ENCODE measurements at regions not wholly inside any gene's neighbourhood (a gene's known extent, or its start where the extent isn't known, plus 50 kb on each side); places are given as distances from the start of the nearest gene placed in this dataset.
"Not testable (repeated sequence)": the region's sequence is repeated elsewhere in the genome, so short reads cannot be mapped to it uniquely, and the experiment has no call there.

- no peaks in the 10 kb centered on the region for H3K4me1 Mint-ChIP-seq (ENCODE audit: unreplicated experiment)
- no peak for DNase-seq (ENCODE audit: low spot score)
- TF ChIP-seq, protein P1, sequence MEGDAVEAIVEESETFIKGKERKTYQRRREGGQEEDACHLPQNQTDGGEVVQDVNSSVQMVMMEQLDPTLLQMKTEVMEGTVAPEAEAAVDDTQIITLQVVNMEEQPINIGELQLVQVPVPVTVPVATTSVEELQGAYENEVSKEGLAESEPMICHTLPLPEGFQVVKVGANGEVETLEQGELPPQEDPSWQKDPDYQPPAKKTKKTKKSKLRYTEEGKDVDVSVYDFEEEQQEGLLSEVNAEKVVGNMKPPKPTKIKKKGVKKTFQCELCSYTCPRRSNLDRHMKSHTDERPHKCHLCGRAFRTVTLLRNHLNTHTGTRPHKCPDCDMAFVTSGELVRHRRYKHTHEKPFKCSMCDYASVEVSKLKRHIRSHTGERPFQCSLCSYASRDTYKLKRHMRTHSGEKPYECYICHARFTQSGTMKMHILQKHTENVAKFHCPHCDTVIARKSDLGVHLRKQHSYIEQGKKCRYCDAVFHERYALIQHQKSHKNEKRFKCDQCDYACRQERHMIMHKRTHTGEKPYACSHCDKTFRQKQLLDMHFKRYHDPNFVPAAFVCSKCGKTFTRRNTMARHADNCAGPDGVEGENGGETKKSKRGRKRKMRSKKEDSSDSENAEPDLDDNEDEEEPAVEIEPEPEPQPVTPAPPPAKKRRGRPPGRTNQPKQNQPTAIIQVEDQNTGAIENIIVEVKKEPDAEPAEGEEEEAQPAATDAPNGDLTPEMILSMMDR (IDR thresholded peaks at IDR 0.05; ENCODE audit: unreplicated experiment), result no peak
- peaks cover 4% of the 10 kb centered on the region for H3K27me3 Mint-ChIP-seq (ENCODE audit: unreplicated experiment)
- no peaks in the 10 kb centered on the region for H3K9me3 Mint-ChIP-seq (ENCODE audit: unreplicated experiment)
- peaks cover 5% of the 10 kb centered on the region for H3K36me3 Mint-ChIP-seq (ENCODE audit: low read depth, unreplicated experiment)
- no peak overlapping the region for H3K4me3 Mint-ChIP-seq (ENCODE audit: unreplicated experiment)
- H3K27ac Mint-ChIP-seq (ENCODE audit: unreplicated experiment), result no peak overlapping the region
Measured at GRCh38 chr4:25991340-25991739, 77.3 kb downstream of the SMIM20 start.

GRCh38 chr4:25993395-25994185 lies 79.6 kb downstream of the SMIM20 start:
- DNase-seq (ENCODE audit: low spot score), result peak; percentile 59
- Mint-ChIP-seq H3K27me3 (ENCODE audit: unreplicated experiment) (peaks cover 4% of the 10 kb centered on the region), H3K9me3 (ENCODE audit: unreplicated experiment) (no peaks in the 10 kb centered on the region), H3K27ac (ENCODE audit: unreplicated experiment) (no peak overlapping the region), H3K4me3 (ENCODE audit: unreplicated experiment) (no peak overlapping the region), H3K36me3 (ENCODE audit: low read depth, unreplicated experiment) (peaks cover 5% of the 10 kb centered on the region), H3K4me1 (ENCODE audit: unreplicated experiment) (no peaks in the 10 kb centered on the region)
- TF ChIP-seq, protein P1 (IDR thresholded peaks at IDR 0.05; ENCODE audit: unreplicated experiment), result peak; percentile 68

DNA sequence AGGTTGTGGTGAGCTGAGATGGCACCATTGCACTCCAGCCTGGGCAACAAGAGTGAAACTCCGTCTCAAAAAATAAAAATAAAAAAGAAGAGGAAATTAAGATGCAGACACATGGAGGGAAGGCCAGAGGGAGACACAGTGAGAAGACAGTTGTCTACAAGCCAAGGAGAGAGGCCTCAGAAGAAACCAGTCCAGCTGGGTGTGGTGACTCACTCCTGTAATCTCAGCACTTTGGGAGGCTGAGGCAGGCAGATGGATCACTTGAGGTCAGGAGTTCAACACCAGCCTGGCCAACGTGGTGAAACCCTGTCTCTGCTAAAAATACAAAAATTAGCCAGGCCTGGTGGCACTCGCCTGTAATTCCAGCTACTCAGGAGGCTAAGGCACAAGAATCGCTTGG lies 80.6 kb downstream of the SMIM20 start:
- not testable (repeated sequence) for H3K27me3 Mint-ChIP-seq (ENCODE audit: unreplicated experiment); H3K27ac Mint-ChIP-seq (ENCODE audit: unreplicated experiment); H3K9me3 Mint-ChIP-seq (ENCODE audit: unreplicated experiment); DNase-seq (ENCODE audit: low spot score); H3K4me1 Mint-ChIP-seq (ENCODE audit: unreplicated experiment); H3K36me3 Mint-ChIP-seq (ENCODE audit: low read depth, unreplicated experiment); H3K4me3 Mint-ChIP-seq (ENCODE audit: unreplicated experiment)

DNA sequence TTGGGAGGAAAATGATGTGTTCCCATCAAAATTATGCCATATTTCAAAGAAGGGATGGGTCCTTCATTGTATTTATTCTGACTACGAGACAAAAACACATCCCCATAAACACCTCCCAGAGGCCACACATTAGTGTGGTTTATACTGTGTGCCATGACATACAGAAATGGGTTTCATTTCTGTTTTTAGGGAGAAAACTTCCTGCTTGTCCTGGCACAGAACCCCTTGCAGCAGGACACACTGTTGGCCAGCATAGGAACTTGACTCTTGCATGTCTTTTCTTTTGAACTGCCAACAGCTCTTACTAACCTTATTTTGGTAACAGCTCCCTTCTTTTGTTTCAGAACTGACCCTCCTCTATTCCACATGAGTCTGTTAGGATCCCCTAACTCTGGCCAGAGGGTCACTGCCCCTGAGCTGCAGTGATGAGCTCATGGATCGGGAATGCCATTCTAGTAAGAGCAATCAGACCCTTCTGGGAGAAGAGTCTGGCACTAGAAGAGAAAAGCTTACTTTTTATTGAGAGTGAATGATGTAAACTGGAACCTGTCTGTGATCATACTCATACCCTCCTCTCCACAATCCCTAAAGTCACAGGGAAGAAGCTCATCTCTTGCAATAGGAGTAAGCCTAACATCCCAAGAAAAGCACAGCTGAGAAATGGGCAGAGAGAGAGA lies 86.4 kb downstream of the SMIM20 start:
- no peak for DNase-seq (ENCODE audit: low spot score)
- Mint-ChIP-seq H3K36me3 (ENCODE audit: low read depth, unreplicated experiment) (no peaks in the 10 kb centered on the region), H3K4me1 (ENCODE audit: unreplicated experiment) (no peaks in the 10 kb centered on the region), H3K9me3 (ENCODE audit: unreplicated experiment) (no peaks in the 10 kb centered on the region), H3K27me3 (ENCODE audit: unreplicated experiment) (no peaks in the 10 kb centered on the region), H3K27ac (ENCODE audit: unreplicated experiment) (no peak overlapping the region), H3K4me3 (ENCODE audit: unreplicated experiment) (no peak overlapping the region)
- TF ChIP-seq, protein P1 (IDR thresholded peaks at IDR 0.05; ENCODE audit: unreplicated experiment), result no peak

GRCh38 chr4:26001413-26001812 lies 87.4 kb downstream of the SMIM20 start:
- H3K27ac Mint-ChIP-seq (ENCODE audit: unreplicated experiment), result no peak overlapping the region
- TF ChIP-seq, protein P1 (IDR thresholded peaks at IDR 0.05; ENCODE audit: unreplicated experiment), result no peak

More at GRCh38 chr4:26001413-26001812, 87.4 kb downstream of the SMIM20 start:
- DNase-seq (ENCODE audit: low spot score), result no peak
- Mint-ChIP-seq H3K36me3 (ENCODE audit: low read depth, unreplicated experiment) (no peaks in the 10 kb centered on the region), H3K4me1 (ENCODE audit: unreplicated experiment) (no peaks in the 10 kb centered on the region), H3K4me3 (ENCODE audit: unreplicated experiment) (no peak overlapping the region), H3K9me3 (ENCODE audit: unreplicated experiment) (no peaks in the 10 kb centered on the region), H3K27me3 (ENCODE audit: unreplicated experiment) (no peaks in the 10 kb centered on the region)

All from endothelial cell (in vitro differentiated cells).